ENCODE measurements at regions not wholly inside any gene's neighbourhood (a gene's known extent, or its start where the extent isn't known, plus 50 kb on each side); places are given as distances from the start of the nearest gene placed in this dataset.

DNA sequence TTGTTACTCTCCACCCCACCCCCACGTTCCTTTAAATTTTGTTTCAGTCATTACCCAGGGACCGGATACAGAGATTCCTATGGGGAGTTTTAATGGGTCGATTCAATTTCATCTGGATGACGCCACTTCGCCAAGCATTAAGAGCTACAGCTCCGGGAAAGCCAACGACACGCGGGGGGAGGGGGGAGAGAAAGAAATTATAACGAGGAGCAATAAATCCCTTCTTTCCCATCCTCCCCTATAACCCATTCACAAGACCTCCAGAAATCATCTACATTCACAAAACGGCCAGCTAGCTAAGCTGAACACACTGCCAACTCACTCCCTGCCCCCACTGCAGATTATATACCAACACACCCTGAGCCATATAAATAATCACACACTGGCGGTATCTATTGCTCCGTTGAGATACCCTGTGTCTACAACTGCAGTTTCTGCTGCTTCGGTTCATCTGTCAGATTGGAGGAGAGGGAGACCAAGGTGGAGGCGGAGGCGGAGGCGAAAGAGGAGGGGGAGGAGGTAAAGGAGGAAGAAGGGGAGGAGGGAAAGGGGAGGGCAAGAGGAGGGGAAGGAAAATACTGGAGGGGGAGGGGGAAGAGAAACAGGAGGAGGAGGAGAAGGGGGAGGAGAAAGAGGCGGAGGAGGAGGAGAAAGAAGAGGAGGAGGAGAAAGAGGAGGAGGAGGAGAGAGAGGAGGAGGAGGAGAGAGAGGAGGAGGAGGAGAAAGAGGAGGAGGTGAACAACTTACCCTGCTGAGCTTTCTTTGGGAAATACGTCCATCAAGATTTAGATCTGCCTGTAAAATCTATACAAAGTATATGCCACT is 113.9 kb upstream of the VAMP7 start:
- TF ChIP-seq EZH2 (IDR thresholded peaks at IDR 0.05; ENCODE audit: low read length), result no peak
- TF ChIP-seq, protein P1, sequence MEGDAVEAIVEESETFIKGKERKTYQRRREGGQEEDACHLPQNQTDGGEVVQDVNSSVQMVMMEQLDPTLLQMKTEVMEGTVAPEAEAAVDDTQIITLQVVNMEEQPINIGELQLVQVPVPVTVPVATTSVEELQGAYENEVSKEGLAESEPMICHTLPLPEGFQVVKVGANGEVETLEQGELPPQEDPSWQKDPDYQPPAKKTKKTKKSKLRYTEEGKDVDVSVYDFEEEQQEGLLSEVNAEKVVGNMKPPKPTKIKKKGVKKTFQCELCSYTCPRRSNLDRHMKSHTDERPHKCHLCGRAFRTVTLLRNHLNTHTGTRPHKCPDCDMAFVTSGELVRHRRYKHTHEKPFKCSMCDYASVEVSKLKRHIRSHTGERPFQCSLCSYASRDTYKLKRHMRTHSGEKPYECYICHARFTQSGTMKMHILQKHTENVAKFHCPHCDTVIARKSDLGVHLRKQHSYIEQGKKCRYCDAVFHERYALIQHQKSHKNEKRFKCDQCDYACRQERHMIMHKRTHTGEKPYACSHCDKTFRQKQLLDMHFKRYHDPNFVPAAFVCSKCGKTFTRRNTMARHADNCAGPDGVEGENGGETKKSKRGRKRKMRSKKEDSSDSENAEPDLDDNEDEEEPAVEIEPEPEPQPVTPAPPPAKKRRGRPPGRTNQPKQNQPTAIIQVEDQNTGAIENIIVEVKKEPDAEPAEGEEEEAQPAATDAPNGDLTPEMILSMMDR (optimal IDR thresholded peaks at IDR 0.05 in 1 of 3, IDR thresholded peaks at IDR 0.05 in 1 of 3, conservative IDR thresholded peaks at IDR 0.05 in 1 of 3; ENCODE audit: extremely low read depth in 1 of 3, insufficient read depth in 2 of 3, low read length in 3 of 3), result no peak
